Activated naive CD8-positive, alpha-beta T cell (primary cell): ENCODE measurements at regions not wholly inside any gene's neighbourhood (a gene's known extent, or its start where the extent isn't known, plus 50 kb on each side); places are given as distances from the start of the nearest gene placed in this dataset.
"Not testable (repeated sequence)": the region's sequence is repeated elsewhere in the genome, so short reads cannot be mapped to it uniquely, and the experiment has no call there.

ENCODE experiments used
- H3K27ac Mint-ChIP-seq: one replicate; pipeline ENCODE4 v1.8.0; 2021; ENCODE audit warnings: mixed read lengths
- H3K27me3 Mint-ChIP-seq: one replicate; pipeline ENCODE4 v1.8.0; 2021; ENCODE audit warnings: mixed read lengths
- H3K36me3 Mint-ChIP-seq: one replicate; pipeline ENCODE4 v1.8.0; 2021; ENCODE audit warnings: mixed read lengths
- H3K4me1 Mint-ChIP-seq: one replicate; pipeline ENCODE4 v1.8.0; 2021; ENCODE audit warnings: low read depth, mixed read lengths
- H3K4me3 Mint-ChIP-seq: one replicate; pipeline ENCODE4 v1.8.0; 2021; ENCODE audit warnings: mild to moderate bottlenecking, mixed read lengths
- H3K9me3 Mint-ChIP-seq: one replicate; pipeline ENCODE4 v1.8.0; 2021; ENCODE audit warnings: low read depth, mixed read lengths

DNA sequence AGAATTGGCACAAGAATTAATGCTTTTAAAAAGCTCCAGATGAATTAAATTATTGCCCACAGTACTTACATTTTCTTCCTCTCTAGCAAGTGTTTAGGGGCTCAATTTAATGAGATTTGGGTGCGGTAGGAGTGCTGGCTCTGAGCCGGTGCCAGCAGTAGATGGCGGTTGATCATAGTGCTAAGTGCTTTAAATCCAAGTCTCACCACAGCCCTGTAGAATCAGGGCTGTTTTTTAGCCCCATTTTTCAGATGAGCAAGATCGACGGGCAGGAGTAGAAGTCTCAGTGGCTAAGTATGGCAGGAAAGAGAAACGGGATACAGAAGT is 136.9 kb upstream of the SALL4 start:
- Mint-ChIP-seq H3K27ac (no peak overlapping the region), H3K4me3 (no peak overlapping the region), H3K4me1 (no peaks in the 10 kb centered on the region), H3K27me3 (no peaks in the 10 kb centered on the region), H3K9me3 (no peaks in the 10 kb centered on the region), H3K36me3 (no peaks in the 10 kb centered on the region)

DNA sequence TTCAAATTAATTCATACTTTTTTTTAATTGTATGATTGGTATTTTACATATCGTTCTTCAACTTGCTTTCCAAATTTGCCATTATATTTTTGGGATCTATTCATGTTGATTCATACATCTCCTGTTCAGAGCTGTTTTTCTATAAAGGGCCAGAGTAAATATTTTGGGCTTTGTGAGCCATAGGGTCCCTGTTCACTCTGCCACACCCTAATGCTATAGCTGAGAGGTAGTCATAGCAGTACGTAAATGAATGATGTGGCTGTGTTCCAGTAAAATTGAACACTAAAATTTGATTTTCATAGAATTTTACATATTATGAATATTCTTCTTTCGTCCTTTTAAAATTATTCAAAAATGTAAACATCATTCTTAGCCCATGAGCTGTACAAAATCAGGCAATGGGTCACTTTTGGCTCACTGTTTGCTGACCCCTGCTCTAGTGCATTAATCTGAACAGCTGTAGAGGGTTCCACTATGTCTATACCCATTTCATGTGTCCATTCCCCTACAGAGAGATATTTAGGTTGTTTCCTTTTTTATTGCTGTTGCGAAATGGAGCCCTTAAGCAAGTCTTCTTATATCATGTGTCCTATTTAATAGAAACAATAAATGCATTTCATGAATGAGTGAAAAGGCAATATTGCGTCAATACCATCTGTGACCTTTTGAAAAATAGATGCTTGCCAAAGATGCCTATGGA is 136.4 kb upstream of the SALL4 start:
- Mint-ChIP-seq H3K4me3 (no peak overlapping the region), H3K27me3 (no peaks in the 10 kb centered on the region), H3K9me3 (no peaks in the 10 kb centered on the region), H3K27ac (no peak overlapping the region), H3K36me3 (no peaks in the 10 kb centered on the region), H3K4me1 (no peaks in the 10 kb centered on the region)

DNA sequence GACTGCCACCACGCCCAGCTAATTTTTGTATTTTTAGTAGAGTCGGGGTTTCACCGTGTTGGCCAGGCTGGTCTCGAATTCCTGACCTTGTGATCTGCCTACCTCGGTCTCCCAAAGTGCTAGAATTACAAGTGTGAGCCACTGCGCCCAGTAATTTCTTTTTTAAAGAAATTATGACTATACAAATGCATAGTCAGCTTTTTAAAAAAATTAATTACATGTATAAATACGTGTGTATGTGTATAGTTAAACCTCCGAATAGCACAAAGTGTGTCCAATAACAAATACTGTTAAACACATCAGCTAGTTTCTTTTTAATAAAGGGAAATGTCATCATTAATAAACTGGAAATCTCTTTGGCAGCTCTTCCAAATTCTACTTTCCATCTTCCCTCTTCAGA is 135.5 kb upstream of the SALL4 start:
- H3K36me3 Mint-ChIP-seq = no peaks in the 10 kb centered on the region
- H3K27me3 Mint-ChIP-seq = no peaks in the 10 kb centered on the region
- no peaks in the 10 kb centered on the region for H3K9me3 Mint-ChIP-seq
- no peak overlapping the region for H3K27ac Mint-ChIP-seq
- no peaks in the 10 kb centered on the region for H3K4me1 Mint-ChIP-seq
- no peak overlapping the region for H3K4me3 Mint-ChIP-seq

DNA sequence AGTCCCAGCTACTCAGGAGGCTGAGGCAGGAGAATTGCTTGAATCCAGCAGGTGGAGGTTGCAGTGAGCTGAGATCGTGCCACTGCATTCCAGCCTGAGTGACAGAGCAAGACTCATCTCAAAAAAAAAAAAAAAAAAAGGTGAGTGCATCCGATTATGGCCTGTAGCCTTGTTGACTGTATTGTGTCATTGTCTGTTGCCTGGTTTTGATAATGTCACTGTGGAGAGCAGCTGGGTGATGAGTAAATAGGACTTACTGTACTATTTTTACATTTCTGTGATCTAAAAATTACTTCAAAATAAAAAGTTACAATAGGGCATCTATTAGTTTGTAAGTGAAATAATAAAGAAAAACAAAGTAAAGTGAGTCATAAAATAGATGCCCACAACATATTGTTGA is 134.1 kb upstream of the SALL4 start:
- Mint-ChIP-seq H3K36me3 (no peaks in the 10 kb centered on the region), H3K4me3 (no peak overlapping the region), H3K27me3 (no peaks in the 10 kb centered on the region), H3K27ac (no peak overlapping the region), H3K4me1 (no peaks in the 10 kb centered on the region), H3K9me3 (no peaks in the 10 kb centered on the region)

DNA sequence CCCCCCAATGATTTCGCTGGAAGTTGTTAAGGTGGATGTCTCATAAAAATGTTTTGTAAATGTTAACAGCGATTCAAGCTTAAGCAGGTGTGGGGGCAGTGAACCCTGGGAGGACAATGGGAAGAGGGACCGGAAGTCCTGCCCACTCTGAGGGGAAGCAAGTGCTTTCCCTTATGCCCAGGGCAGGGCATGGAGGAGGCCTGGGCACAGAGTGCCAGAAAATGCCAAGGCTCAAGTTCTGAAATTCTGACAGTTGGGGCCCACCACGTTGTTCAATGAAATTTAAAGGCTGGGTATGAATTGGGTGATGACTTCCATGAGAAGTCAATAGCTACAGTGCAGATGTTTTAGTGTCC is 132.7 kb upstream of the SALL4 start:
- no peaks in the 10 kb centered on the region for H3K27me3 Mint-ChIP-seq
- no peak overlapping the region for H3K27ac Mint-ChIP-seq
- no peaks in the 10 kb centered on the region for H3K36me3 Mint-ChIP-seq
- no peaks in the 10 kb centered on the region for H3K4me1 Mint-ChIP-seq
- H3K9me3 Mint-ChIP-seq = no peaks in the 10 kb centered on the region
- H3K4me3 Mint-ChIP-seq = no peak overlapping the region

DNA sequence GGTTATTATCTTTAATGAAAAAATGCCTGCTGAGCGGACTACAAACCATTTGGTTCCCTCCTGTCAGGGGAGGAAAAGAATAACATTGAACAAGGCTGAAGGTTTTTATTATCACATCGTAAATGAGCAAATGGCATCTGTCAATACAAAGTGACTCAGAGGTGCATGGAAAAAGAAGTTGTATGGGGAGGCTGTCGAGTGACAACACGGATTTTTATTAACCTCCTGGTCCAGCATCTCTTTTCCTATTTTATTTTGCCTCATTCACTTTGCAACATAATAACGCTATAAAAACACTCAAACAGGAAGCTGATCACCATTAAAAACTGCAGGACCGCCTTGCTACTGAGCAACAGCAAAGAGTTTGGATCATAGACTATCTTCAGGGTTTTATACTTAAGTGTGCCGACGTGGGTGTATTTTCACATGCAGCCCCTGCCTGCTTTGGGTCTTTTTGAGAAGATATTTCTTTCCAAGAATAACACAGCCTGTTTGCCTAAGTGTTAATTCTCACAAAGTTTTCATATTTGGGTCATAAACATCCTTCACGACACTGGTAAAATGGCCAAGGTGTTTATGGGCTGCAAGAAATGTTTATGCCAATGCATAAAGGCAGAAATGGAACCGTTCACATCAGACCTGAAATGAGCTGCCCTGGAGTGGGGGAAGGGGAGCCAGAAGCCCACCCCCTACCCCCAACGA is 132.1 kb upstream of the SALL4 start:
- Mint-ChIP-seq H3K4me1 (no peaks in the 10 kb centered on the region), H3K27me3 (no peaks in the 10 kb centered on the region), H3K9me3 (no peaks in the 10 kb centered on the region), H3K27ac (no peak overlapping the region), H3K36me3 (no peaks in the 10 kb centered on the region), H3K4me3 (no peak overlapping the region)

DNA sequence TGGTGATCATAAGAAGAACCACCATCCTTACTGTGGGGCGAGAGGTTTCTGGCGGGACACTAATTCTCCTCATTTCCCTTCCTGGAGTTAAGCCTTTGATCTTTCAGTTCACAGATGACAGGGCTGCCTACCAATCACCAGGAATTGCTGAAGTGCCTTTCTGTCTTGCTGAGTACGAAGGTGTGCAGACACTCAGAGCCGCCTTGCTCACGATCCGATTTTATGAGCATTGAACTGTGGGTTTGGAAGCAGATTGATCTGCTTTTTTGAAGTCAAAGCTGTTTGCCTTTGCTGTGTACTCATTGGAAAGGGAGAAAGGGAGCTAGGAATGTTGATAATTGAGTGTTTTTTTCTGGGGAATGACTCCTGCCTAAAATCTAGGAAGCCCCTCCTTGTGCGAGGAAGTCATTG is 129.1 kb upstream of the SALL4 start:
- H3K4me3 Mint-ChIP-seq = no peak overlapping the region

DNA sequence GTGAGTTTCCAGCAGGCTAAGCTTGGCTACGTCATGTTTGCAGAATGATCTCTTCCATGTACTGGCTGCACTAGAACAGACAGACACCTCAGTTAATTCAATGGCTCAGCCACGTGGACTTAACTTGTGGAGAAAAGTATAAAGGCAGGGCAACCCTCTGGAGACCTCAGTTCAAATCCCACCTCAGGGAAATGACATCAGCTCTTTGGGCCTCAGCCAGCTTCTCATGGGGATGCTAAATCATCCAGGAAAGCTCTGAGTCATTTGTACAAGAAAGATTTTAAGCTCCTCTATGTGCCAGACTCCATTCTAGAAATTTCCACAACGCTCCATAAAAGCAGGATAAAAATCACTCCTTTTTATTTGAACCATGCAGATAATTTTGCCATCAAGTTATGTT is 128.5 kb upstream of the SALL4 start:
- Mint-ChIP-seq H3K27me3 (no peaks in the 10 kb centered on the region), H3K9me3 (no peaks in the 10 kb centered on the region), H3K4me1 (no peaks in the 10 kb centered on the region), H3K36me3 (no peaks in the 10 kb centered on the region), H3K4me3 (no peak overlapping the region), H3K27ac (no peak overlapping the region)

More for the DNA sequence above, 129.1 kb upstream of the SALL4 start:
- no peaks in the 10 kb centered on the region for H3K9me3 Mint-ChIP-seq
- no peaks in the 10 kb centered on the region for H3K27me3 Mint-ChIP-seq
- no peaks in the 10 kb centered on the region for H3K4me1 Mint-ChIP-seq
- H3K27ac Mint-ChIP-seq = no peak overlapping the region
- H3K36me3 Mint-ChIP-seq = no peaks in the 10 kb centered on the region

DNA sequence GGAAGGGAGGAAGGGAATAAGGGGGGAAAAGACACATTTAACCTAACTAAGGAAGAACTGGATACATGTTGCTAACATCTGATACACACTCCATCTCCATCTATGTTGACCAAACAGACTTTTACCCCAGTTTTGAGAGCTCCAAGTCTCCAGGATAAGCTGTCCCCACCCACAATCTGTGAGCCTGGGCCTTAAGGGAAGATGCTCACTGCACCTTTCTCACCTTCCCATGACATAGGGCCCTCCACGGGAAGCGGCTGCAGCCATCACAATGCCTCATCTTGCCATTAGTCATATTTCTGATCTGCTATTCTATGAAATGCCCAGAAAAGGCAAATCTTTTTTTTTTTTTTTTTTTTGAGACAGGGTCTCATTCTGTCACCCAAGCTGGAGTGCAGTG is 126.6 kb upstream of the SALL4 start:
- H3K4me1 Mint-ChIP-seq = no peaks in the 10 kb centered on the region
- no peaks in the 10 kb centered on the region for H3K27me3 Mint-ChIP-seq

DNA sequence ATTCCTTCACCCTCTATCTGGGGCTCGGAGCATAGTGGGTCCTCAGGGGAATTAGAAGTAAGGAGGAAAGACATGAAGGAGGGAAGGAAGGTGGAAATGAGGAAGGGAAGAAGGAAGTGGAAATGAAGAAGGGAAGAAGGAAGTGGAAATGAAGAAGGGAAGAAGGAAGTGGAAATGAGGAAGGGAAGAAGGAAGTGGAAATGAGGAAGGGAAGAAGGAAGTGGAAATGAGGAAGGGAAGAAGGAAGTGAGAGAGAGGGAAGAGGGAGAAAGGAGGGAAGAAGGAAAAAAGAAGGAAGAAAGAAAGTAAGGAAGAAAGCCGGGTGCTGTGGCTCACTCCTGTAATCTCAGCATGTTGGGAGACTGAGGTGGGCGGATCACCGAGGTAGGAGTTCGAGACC is 125.6 kb upstream of the SALL4 start:
- not testable (repeated sequence) for H3K4me3 Mint-ChIP-seq, H3K9me3 Mint-ChIP-seq, H3K27me3 Mint-ChIP-seq, H3K27ac Mint-ChIP-seq, H3K36me3 Mint-ChIP-seq, H3K4me1 Mint-ChIP-seq

More for the DNA sequence above, 126.6 kb upstream of the SALL4 start:
- no peaks in the 10 kb centered on the region for H3K9me3 Mint-ChIP-seq
- no peak overlapping the region for H3K27ac Mint-ChIP-seq
- H3K36me3 Mint-ChIP-seq = no peaks in the 10 kb centered on the region
- H3K4me3 Mint-ChIP-seq = no peak overlapping the region

DNA sequence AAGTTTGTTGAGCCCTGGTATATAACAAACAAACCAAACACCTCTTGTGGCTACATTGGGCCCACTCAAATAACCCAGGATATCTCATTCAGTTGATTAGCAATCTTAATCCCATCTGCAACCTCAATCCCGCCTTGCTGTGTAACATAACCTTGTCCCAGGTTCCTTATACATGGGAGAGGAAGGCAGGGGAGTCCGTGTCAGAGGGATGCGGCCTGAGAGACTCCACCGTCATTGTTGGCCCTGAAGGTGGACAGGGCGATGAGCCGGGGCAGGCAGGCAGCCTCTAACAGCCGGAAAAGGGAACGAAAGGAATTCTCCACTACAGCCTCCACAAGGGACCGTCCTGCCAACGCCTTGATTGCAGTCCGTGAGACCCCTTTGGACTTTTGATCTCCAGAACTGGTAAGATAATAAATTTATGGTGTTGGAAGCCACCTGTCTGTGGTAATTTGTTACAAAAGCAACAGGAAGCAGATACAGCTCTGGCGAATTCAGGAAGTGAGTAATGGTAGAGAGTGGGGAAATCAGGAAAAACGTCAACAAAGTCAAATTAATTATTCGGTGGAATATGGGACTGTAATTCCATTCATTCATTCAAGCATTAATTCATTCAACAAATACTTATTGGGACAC is 124.5 kb upstream of the SALL4 start:
- Mint-ChIP-seq H3K9me3 (no peaks in the 10 kb centered on the region), H3K27ac (no peak overlapping the region), H3K27me3 (peaks cover 2% of the 10 kb centered on the region), H3K36me3 (no peaks in the 10 kb centered on the region), H3K4me3 (no peak overlapping the region), H3K4me1 (no peaks in the 10 kb centered on the region)

DNA sequence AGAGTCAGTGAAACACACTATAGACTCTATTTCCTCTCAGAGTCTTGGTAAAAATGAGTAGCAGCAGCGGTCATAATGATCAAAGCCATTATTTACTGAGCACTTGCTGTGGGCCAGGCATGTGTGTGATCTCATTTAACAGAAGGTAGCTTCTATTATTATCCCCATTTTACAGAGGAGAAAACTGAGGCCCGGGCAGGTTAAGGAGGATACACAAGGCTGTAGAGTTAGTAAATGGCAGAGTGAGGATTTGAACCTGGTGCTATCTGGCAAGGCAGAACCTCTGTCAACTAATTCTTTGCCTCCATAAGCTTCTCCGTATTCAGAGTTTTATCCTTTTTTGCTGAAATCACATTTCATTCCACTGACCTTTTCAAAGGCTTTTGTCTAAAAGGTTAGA is 122.2 kb upstream of the SALL4 start:
- Mint-ChIP-seq H3K36me3 (no peaks in the 10 kb centered on the region), H3K27me3 (peaks cover 2% of the 10 kb centered on the region), H3K27ac (no peak overlapping the region), H3K9me3 (no peaks in the 10 kb centered on the region), H3K4me3 (no peak overlapping the region), H3K4me1 (no peaks in the 10 kb centered on the region)

DNA sequence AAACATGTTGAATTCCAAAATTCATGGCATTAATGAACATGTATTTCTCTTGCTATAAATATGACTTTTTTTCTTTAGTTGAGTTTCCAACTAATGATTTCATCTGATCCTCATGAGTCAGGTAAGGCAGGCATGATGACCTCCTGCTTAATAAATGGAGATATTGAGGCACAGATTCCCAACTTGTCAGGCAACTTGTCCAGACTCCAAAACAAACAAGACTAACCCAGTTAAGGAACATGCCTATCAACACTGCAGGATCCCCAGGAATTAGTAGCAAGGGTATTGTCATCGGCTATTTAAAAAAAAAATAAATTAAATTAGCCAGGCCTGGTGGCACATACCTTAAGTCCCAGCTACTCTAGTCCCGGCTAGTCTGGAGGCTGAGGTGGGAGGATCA is 121.3 kb upstream of the SALL4 start:
- Mint-ChIP-seq H3K9me3 (no peaks in the 10 kb centered on the region), H3K4me1 (no peaks in the 10 kb centered on the region), H3K27me3 (peaks cover 2% of the 10 kb centered on the region), H3K27ac (no peak overlapping the region), H3K36me3 (no peaks in the 10 kb centered on the region), H3K4me3 (no peak overlapping the region)

DNA sequence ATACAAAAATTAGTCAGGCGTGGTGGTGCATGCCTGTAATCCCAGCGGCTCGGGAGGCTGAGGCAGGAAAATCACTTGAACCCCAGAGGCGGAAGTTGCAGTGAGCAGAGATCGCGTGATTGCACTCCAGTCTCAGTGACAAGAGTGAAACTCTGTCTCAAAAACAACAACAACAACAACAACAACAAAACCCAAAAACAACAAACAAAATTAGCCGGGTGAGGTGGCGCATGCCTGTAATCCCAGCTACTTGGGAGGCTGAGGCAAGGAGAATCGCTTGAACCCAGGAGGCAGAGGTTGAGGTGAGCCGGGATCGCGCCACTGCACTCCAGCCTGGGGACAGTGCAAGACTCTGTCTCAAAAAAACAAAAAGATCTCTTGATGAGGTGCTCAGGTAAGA is 120.5 kb upstream of the SALL4 start:
- not testable (repeated sequence) for H3K4me1 Mint-ChIP-seq, H3K4me3 Mint-ChIP-seq, H3K27ac Mint-ChIP-seq, H3K9me3 Mint-ChIP-seq, H3K36me3 Mint-ChIP-seq, H3K27me3 Mint-ChIP-seq

DNA sequence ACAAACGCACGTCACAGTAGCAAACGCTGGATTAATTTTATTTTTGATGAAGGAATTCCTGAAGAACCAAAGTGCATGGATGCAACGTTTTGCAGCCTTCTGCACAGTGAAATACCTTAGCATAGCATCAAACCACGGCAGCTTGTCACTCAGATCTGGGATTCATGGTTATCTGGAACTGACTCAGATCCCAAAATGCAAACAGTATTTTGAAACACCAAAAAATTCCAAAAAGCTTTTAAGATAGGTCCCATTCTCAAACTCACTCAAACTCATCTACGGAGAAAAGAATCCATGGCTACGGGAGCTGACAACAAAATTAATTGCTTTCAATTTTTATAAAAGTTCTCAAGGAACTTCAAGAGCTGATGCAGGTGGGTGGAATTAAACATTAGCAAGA is 116.2 kb upstream of the SALL4 start:
- Mint-ChIP-seq H3K27me3 (peaks cover 2% of the 10 kb centered on the region), H3K4me1 (no peaks in the 10 kb centered on the region), H3K27ac (no peak overlapping the region), H3K4me3 (no peak overlapping the region), H3K9me3 (no peaks in the 10 kb centered on the region), H3K36me3 (no peaks in the 10 kb centered on the region)
